SH-SY5Y (cell line): ENCODE measurements at regions not wholly inside any gene's neighbourhood (a gene's known extent, or its start where the extent isn't known, plus 50 kb on each side); places are given as distances from the start of the nearest gene placed in this dataset.

Experiments used
- GATA2 ChIP-seq: IDR thresholded peaks from 2 replicates; pipeline ENCODE4 v1.6.1; 2011; ENCODE audit warnings: mild to moderate bottlenecking, low read depth, low read length
- GATA3 ChIP-seq: IDR thresholded peaks from 2 replicates; pipeline ENCODE4 v1.6.1; 2011; ENCODE audit warnings: low read depth, mild to moderate bottlenecking, low read length, moderate library complexity

DNA sequence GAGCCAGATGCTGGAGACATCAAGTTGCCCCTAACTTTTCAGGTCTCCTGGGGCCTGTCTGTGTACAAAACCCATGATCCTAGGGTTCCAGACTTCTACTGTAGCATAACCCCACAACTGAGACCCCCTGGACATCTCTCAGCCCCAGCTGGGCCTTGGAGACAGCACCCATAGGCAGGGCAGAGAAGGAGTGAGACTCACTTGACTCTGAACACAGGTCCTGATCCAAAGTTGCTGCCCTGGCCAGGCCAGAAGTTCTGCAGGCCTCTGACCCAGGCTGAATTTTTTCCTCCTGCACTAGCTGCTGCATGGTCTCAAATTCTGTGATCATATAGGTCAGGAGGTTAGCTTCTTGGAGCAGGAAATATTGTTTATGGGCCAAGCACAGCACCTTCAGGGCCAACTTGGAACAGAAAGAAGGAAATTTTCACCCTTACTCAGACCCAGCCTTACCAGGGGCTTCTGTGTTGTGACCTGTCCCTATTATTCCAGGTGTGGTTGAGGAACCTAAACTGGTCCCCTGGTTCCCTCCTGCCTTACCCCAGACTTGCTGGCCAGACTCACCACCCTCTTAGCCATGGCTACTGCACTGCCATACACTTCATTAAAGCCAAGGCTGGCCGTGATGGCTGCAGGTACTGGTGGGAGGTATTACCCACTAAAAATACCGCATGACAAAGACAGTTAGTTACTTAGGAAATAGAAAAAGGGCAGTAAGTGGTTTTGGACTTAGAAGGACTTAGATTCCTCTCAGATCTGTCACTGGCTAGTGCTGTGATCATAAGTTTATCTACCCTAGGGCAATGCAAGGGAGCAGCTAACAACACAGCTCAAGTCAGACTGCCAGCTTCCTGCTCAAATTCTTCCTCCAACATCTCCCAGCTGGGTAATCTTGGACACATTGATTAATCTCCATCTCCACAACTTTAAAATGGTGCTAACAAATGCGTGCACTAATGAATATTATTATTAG is 2180.1 kb downstream of the TP53TG3F start:
- TF ChIP-seq GATA2 (no peak), GATA3 (no peak)
